ENCODE measurements at regions not wholly inside any gene's neighbourhood (a gene's known extent, or its start where the extent isn't known, plus 50 kb on each side); places are given as distances from the start of the nearest gene placed in this dataset.
A peak's percentile ranks its signal among the peaks of the same experiment; 100 is the strongest.
"Not testable (repeated sequence)": the region's sequence is repeated elsewhere in the genome, so short reads cannot be mapped to it uniquely, and the experiment has no call there.

DNA sequence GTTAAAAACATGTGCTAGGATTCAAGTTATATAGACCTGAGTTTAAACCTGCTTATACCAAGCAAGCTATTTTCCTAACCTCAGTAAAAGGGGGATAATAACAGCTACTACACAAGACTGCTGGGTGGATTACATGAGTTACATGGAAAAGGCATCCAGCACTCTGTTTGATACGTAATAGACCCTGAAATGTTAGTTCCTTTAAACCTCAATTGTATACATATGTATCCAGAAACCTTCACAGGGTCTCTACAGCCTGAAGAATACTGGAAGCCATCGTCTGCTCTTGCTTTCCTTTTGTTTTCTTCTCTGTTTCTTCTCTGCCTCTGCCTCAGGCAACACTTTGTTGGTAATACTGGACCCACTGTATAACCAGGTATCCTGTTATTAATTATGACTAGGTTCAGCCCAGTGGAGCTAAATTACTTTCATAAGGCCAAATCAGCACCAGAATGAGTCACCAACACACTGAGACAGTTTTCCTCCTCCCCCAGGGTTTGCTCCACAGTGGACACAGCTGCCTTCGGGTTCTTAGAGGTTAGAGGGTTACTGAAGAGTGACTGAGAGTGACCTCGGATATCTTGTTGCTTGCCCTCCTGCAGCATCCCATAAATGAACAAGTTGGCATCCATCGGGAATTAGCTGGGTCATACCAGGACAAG, 127.1 kb downstream of the CAPZA3 start:
- peak overlapping the region in 1 of 2 donors; percentile 31 for H3K27ac Mint-ChIP-seq
- ATAC-seq (no peak), DNase-seq (no peak)
- no peaks in the 10 kb centered on the region for H3K4me1 Mint-ChIP-seq
- no peaks in the 10 kb centered on the region for H3K9me3 Mint-ChIP-seq
- no peak overlapping the region for H3K4me3 Mint-ChIP-seq
- peaks cover 9% of the 10 kb centered on the region for H3K27me3 Mint-ChIP-seq

DNA sequence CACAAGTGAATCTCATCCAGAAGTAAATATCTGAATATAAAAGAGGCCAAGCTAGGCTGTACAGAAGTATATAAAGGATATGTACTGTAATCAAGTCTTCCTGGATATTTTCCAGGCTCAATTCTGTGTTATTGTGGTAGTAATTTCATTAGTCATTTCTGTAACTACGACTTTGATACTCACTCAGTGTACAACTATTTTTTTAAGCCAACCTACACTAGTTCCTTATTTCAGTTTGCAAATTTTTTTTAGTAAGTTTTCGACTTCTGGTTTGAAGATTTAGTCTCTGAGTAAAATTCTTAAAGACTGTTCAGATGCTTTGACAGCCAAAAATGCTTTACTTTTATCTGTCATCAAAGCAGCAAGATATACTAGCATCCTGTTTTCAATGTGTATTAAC, 130.8 kb downstream of the CAPZA3 start:
- Mint-ChIP-seq H3K27ac (no peak overlapping the region), H3K27me3 (peaks cover 9% of the 10 kb centered on the region), H3K9me3 (no peaks in the 10 kb centered on the region), H3K4me1 (no peaks in the 10 kb centered on the region), H3K4me3 (no peak overlapping the region)
- DNase-seq (no peak), ATAC-seq (no peak)

DNA sequence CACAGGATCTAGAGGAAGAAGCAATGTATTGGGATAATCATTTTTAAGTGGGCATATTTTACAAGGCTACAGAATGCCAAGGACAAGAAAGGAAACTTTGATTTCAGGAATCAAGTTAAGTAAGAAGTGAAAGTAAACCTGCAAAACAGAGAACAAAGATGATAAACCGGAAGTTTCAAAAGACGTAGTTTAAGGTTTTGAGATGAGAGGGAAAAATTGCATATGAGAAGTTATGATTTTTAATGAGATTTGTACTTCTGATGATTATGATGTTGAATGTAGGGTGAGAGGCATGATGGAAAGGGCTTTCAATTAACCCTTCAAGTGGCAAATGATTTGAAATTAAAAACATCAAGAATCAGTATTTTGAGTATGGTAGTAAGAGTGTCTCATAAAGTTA, 134.9 kb downstream of the CAPZA3 start:
- Mint-ChIP-seq H3K4me1 (no peaks in the 10 kb centered on the region), H3K4me3 (no peak overlapping the region), H3K27me3 (no peaks in the 10 kb centered on the region), H3K9me3 (no peaks in the 10 kb centered on the region), H3K27ac (no peak overlapping the region)
- DNase-seq (no peak), ATAC-seq (no peak)

DNA sequence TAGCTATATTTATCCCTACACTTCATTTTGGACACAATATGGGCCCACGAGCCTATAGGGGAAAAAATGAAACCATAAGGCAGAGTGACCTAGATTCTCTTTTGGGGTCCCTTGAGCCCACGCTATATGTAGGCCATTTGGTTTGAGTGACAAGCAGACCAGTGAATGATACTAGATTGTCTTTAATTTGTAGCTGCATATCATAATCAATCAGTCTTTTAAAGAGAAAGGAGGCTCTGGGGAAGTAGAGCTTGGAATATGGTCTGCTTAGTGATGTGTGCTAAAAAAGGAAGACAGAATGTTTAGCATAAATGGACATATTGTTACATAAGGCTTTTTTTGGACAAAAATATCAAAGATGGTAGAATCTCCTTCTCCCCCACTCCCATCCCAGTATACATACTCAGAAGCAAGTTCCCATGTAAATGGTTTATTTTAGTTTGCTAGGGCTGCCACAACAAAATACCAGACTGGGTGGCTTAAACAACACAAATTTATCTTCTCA, 140.8 kb downstream of the CAPZA3 start:
- no peak for ATAC-seq
- H3K9me3 Mint-ChIP-seq, result no peaks in the 10 kb centered on the region
- H3K27me3 Mint-ChIP-seq, result no peaks in the 10 kb centered on the region
- no peak overlapping the region for H3K27ac Mint-ChIP-seq
- H3K4me3 Mint-ChIP-seq, result no peak overlapping the region
- no peaks in the 10 kb centered on the region for H3K4me1 Mint-ChIP-seq
- DNase-seq, result no peak

DNA sequence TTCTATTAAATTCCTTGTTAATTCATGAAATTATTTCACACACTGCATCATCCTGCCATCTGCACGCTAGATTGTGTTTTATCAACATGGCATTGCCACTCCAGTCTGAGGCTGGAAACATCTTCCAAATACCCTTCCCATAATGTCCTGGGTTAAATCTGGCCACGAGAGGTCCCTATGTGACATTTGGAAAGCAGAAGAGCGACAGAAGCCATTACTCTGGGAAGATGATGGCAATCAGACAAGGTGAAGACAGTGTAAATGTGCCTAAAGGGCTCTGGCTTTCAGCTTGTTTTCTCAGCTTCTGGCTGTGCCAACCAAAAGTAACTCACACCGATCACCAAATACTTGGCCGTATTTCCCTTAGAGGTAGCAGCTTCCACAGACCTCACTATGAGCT, 144.8 kb downstream of the CAPZA3 start:
- Mint-ChIP-seq H3K9me3 (no peaks in the 10 kb centered on the region), H3K27me3 (no peaks in the 10 kb centered on the region)

DNA sequence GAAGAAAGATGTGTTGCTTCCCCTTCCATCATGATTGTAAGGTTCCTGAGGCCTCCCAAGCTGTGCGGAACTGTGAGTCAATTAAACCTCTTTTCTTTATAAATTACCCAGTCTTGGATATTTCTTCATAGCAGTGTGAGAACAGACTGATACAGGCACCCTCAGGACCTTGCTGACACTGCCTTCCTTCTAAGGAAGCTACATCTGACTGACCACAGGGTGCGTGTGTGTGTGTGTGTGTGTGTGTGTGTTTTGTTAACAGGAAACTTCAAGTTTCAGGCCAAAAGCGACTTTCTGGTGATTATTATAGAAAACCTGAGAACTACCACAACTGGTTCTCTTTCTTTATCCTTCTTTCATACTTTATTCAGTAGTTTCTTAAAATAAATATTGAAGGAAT, 149.0 kb downstream of the CAPZA3 start:
- no peak for ATAC-seq
- Mint-ChIP-seq H3K4me3 (no peak overlapping the region), H3K27ac (no peak overlapping the region), H3K27me3 (no peaks in the 10 kb centered on the region), H3K9me3 (no peaks in the 10 kb centered on the region), H3K4me1 (no peaks in the 10 kb centered on the region)
- no peak for DNase-seq

More for the DNA sequence above, 144.8 kb downstream of the CAPZA3 start:
- Mint-ChIP-seq H3K4me1 (no peaks in the 10 kb centered on the region), H3K27ac (no peak overlapping the region), H3K4me3 (no peak overlapping the region)
- DNase-seq (no peak), ATAC-seq (no peak)

DNA sequence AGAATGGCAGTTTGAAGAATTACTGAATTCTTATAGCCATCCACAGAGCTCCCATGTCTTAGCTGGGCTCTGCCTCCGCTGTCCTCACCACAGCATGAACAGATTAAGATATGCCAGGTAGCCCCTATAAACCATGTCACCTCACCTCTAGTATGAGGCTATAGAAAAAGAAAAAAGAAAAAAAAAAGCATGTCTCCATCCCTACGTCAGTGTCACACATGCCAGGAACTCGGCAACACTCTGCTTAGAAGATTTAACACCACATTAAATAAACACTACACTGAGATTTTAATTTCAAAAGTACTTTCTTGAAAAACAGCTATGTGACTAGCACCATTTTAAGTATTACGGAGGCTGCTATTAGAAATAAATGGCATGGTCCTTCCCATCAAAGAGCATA, 149.4 kb downstream of the CAPZA3 start:
- H3K27ac Mint-ChIP-seq, result no peak overlapping the region
- ATAC-seq (no peak), DNase-seq (no peak)
- H3K27me3 Mint-ChIP-seq, result no peaks in the 10 kb centered on the region
- no peaks in the 10 kb centered on the region for H3K9me3 Mint-ChIP-seq
- no peak overlapping the region for H3K4me3 Mint-ChIP-seq
- no peaks in the 10 kb centered on the region for H3K4me1 Mint-ChIP-seq

DNA sequence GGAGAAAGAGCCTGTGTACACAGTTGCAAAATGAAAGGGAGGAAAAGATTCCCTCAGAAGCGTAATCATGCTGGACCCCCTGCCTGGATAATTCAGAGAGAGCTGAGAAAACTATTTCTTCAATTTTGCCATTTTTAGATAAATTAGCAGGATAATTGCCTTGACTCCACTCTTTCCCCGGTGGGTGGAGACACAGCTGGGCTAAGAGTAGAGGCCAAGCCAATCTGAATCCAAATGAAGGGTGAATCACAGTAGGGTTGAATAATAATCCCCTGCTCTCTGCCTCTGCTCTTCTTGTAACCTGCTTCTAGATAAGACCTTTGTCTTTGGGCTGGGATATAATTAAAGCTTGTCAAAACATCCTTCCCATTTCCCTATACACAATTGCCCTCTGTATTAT, 150.1 kb downstream of the CAPZA3 start:
- Mint-ChIP-seq H3K4me1 (no peaks in the 10 kb centered on the region), H3K27ac (no peak overlapping the region), H3K4me3 (no peak overlapping the region), H3K9me3 (peaks cover 0 to 2% of the 10 kb centered on the region in 2 donors), H3K27me3 (no peaks in the 10 kb centered on the region)
- ATAC-seq (no peak), DNase-seq (no peak)

DNA sequence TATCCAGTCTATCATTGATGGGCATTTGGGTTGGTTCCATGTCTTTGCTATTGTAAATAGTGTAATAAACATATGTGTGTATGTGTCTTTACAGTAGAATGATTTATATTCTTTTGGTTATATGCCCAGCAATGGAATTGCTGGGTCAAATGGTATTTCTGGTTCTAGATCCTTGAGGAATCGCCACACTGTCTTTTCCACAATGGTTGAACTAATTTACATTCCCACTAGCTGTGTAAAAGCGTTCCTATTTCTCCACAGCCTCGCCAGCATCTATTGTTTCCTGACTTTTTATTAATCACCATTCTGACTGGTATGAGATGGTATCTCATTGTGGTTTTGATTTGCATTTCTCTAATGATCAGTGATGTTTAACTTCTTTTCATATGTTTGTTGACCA, 152.7 kb downstream of the CAPZA3 start:
- not testable (repeated sequence) for DNase-seq, H3K27ac Mint-ChIP-seq, H3K27me3 Mint-ChIP-seq, H3K4me3 Mint-ChIP-seq, H3K4me1 Mint-ChIP-seq, ATAC-seq
- H3K9me3 Mint-ChIP-seq, result peaks cover 6 to 21% of the 10 kb centered on the region in 2 donors

DNA sequence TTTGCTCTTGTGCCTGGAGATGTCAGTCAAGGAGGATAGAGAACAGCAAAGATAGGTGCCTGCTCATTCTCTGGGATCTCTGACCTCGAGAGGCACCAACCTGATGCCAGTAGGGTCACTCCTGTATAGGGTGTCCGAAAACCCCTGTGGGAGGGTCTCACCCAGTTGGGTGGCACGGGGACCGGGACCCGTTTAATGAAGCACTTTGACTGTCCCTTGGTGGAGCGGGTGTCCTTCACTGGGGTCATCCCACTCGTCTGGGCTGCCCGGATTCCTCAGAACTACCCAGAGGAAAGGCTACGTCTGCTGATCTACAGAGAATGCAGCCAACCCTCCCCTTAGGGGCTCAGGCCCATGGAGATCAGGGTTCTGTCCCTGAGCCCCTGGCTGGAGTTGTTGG, 157.6 kb downstream of the CAPZA3 start:
- Mint-ChIP-seq H3K9me3 (peaks cover 11 to 31% of the 10 kb centered on the region in 2 donors), H3K27me3 (no peaks in the 10 kb centered on the region), H3K4me1 (no peaks in the 10 kb centered on the region), H3K4me3 (no peak overlapping the region), H3K27ac (peak overlapping the region in 1 of 2 donors; percentile 51)
- DNase-seq, result no peak
- no peak for ATAC-seq

DNA sequence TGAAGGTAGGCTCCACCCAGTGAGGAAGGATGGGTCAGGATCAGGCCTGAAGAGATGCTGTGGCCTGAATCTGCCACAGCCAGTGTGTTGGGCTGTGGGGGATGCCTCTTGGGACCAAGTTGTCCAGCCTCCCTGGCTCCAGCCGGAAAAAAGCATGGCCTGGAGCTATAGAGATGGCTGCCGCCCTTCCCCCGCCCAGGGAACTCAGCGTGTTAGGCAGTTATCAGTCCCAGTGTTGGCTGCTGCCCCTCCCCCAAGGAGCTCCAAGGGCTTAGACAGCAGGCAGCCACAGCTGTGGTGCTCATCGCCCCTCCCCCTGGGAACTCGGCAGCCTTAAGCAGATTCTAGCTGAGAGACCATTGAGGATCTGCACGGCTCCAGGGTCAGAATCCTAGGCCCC, 158.0 kb downstream of the CAPZA3 start:
- Mint-ChIP-seq H3K27ac (no peak overlapping the region), H3K4me3 (no peak overlapping the region), H3K9me3 (peaks cover 14 to 31% of the 10 kb centered on the region in 2 donors), H3K27me3 (no peaks in the 10 kb centered on the region), H3K4me1 (no peaks in the 10 kb centered on the region)
- DNase-seq, result no peak
- ATAC-seq, result no peak

DNA sequence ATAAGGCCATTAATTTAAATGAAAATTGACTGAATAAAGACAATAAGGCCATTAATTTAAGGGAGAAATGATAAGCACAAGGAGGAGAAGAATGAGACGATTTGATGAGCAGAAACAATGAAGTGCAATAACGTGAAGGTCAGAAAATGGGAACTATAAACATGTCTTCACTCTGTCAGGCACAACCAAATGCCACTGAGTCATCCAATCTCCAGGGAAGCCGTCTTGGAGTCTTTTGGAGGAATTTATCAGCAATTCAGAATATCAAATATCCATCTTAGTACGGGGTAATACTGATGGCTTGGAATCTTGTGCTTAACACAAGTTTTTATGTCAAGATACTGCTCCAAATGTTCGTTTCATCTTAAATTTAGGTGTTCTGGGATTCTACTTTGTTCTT, 159.9 kb downstream of the CAPZA3 start:
- Mint-ChIP-seq H3K27me3 (no peaks in the 10 kb centered on the region), H3K4me1 (no peaks in the 10 kb centered on the region)

DNA sequence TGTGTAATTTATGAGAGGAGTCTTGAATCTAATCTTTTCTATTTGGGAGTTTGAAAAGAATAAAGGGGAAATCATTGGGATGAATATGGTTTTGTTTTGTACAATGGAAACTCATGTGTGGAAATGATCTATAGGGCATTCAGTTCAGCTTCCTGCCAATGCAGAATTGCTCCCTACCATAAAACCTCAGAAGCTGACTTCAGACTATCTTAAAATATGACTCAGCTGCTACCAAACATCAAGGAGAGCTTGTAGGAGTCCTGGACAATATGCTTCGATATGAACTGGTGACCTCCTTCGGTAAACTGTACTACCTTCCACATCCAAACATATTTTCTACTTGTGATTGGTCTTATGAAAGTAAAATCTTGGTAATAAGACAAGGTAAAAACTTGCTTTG, 160.6 kb downstream of the CAPZA3 start:
- ATAC-seq, result no peak
- Mint-ChIP-seq H3K4me1 (no peaks in the 10 kb centered on the region), H3K27ac (no peak overlapping the region), H3K27me3 (no peaks in the 10 kb centered on the region), H3K9me3 (peaks cover 15 to 29% of the 10 kb centered on the region in 2 donors), H3K4me3 (no peak overlapping the region)
- no peak for DNase-seq

More for the DNA sequence above, 159.9 kb downstream of the CAPZA3 start:
- no peak for DNase-seq
- no peak overlapping the region for H3K27ac Mint-ChIP-seq
- H3K4me3 Mint-ChIP-seq, result no peak overlapping the region
- no peak for ATAC-seq
- peaks cover 14 to 35% of the 10 kb centered on the region in 2 donors for H3K9me3 Mint-ChIP-seq

DNA sequence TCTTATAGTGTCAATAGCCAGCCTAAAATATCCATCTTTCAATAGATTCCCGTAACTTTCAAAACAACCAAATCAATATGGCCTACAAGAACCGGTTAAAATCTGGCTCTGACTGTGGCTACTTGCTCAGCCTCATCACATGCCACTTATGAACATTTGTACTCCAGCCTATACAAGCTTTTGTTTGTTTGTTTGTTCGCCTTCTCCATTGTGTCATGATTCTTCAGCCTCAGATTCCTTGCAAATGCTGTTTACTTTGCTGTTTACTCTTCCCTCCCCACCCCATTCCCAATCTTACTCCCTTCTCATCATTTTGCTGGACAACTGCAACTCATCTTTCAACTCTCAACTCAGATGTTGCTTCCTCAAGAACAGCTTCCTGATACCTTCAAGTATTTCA, 161.2 kb downstream of the CAPZA3 start:
- no peak for DNase-seq
- no peaks in the 10 kb centered on the region for H3K27me3 Mint-ChIP-seq
- H3K4me3 Mint-ChIP-seq, result no peak overlapping the region
- H3K27ac Mint-ChIP-seq, result no peak overlapping the region
- no peaks in the 10 kb centered on the region for H3K4me1 Mint-ChIP-seq
- ATAC-seq, result no peak
- peaks cover 21 to 25% of the 10 kb centered on the region in 2 donors for H3K9me3 Mint-ChIP-seq

DNA sequence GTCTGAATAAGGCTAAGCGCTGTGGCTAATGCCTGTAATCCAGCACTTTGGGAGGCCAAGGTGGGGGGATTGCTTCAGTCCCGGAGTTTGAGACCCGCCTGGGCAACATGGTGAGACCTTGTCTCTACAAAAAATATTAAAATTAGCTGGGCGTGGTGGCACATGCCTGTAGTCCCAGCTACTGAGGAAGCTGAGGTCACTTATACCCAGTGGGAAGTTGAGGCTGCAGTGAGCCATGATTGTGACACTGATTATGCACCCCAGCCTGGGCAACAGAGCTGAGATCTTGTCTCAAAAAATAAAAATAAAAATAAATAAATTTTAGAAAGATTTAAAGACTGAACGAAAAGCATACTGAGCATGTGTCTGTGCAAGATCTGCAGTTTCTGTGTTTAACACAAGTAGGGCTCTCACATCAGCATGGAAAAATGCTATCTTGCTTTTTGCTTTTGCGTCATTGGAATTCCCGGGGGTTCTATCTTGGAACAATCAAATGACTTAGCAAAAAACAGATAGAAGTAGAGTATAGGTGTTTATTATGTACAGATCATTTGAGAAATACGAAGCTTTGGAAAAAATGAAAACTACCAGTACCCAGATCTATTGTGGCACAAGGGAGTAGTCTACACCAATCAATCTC, 161.9 kb downstream of the CAPZA3 start:
- Mint-ChIP-seq H3K27ac (no peak overlapping the region), H3K9me3 (peaks cover 21% of the 10 kb centered on the region in 2 donors)
- ATAC-seq, result no peak

DNA sequence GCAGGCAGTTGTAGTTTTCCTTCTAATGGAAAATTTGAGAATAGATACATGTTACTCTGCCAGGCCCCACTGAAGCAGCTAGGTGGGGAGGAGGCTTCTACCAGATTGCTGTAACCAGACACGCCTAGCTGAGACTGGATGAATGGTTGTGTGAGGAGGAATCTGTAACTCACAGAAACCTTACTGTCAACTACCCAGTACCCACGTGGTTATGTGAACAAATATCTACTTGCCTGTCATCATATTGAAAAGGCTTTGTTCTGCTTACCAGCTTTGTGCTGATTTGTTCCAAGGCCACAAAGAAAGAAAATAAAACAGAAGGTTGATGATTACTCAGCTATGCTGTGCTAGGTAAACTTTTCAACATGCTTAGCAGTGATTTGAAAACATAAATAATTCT, 167.2 kb downstream of the CAPZA3 start:
- Mint-ChIP-seq H3K4me1 (no peaks in the 10 kb centered on the region), H3K27me3 (no peaks in the 10 kb centered on the region), H3K4me3 (no peak overlapping the region), H3K9me3 (peaks cover 4 to 14% of the 10 kb centered on the region in 2 donors), H3K27ac (no peak overlapping the region)
- DNase-seq (no peak), ATAC-seq (no peak)

More for the DNA sequence above, 161.9 kb downstream of the CAPZA3 start:
- no peaks in the 10 kb centered on the region for H3K27me3 Mint-ChIP-seq
- H3K4me3 Mint-ChIP-seq, result no peak overlapping the region
- no peaks in the 10 kb centered on the region for H3K4me1 Mint-ChIP-seq
- DNase-seq, result no peak
